ENCODE measurements at regions not wholly inside any gene's neighbourhood (a gene's known extent, or its start where the extent isn't known, plus 50 kb on each side); places are given as distances from the start of the nearest gene placed in this dataset.
"Not testable (repeated sequence)": the region's sequence is repeated elsewhere in the genome, so short reads cannot be mapped to it uniquely, and the experiment has no call there.

- no peak for DNase-seq (ENCODE audit: low read depth in 2 of 2)
Observed at GRCh38 chr13:66154354-66154753, 1075.8 kb downstream of the PCDH9 start.

GRCh38 chr13:66152596-66152995 is 1077.5 kb downstream of the PCDH9 start:
- DNase-seq (ENCODE audit: low read depth in 2 of 2) = no peak

GRCh38 chr13:66144357-66144756 is 1085.8 kb downstream of the PCDH9 start:
- not testable (repeated sequence) for DNase-seq (ENCODE audit: low read depth in 2 of 2)

- no peak for DNase-seq (ENCODE audit: low read depth in 2 of 2)
Observed at GRCh38 chr13:66139701-66140100, 1090.4 kb downstream of the PCDH9 start.

- no peak for DNase-seq (ENCODE audit: low read depth in 2 of 2)
Observed at GRCh38 chr13:66139250-66139649, 1090.9 kb downstream of the PCDH9 start.

DNA sequence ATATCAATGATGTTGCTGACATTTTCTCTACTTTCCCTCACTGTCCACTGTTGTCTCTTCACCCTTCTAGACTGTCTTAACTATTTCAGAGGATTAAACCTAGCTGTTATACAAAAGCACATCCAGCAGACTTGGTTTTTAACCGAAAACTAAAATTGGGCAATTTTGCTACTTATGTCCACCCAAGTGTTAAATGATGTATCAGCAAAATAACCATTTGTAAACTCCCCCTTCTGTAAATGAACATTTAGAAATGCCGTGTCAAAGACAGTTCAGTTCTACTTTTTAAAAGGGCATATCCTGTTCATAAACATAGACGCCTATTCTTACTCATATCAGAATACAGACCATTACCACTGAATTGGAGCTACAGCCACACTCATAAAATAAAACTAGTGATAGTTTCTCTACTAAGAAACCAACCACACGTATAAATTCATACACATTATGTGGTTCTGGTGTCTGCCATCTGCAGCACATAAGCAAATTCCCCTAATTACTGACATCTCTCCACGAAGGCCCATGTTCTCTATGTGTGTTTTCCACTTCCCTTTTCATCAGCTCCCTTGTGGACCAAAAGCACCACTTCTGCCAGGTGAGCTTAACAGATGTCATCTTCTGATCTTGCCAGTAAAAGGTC is 1091.8 kb downstream of the PCDH9 start:
- no peak for DNase-seq (ENCODE audit: low read depth in 2 of 2)

GRCh38 chr13:66137384-66137783 is 1092.8 kb downstream of the PCDH9 start:
- DNase-seq (ENCODE audit: low read depth in 2 of 2) = no peak

DNA sequence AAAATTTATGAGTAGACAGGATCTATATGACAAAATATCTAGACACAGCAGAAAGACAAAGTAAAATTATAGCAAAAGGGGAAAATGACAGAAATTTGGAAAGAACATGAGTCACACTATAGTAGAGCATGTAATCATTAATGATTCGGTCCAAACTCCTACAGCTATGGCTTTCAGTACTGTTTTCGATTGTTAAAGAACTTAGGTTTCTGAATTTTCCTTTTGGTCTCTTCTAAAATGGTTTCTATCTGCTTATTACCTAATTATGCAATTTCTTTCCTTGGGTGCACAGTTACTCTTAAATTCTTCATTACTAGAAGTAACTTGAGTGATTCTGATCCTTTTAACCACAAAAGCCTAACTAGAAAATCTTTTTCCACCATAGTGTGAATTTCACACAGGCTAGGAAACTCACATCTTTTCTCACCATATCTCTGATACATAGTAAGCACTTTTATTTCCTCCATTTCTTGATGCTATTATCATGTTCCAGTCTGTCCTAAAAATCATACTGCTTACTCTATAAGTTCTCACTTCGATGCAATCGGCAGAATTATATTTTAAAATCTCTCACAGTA is 1101.4 kb downstream of the PCDH9 start:
- no peak for DNase-seq (ENCODE audit: low read depth in 2 of 2)

DNA sequence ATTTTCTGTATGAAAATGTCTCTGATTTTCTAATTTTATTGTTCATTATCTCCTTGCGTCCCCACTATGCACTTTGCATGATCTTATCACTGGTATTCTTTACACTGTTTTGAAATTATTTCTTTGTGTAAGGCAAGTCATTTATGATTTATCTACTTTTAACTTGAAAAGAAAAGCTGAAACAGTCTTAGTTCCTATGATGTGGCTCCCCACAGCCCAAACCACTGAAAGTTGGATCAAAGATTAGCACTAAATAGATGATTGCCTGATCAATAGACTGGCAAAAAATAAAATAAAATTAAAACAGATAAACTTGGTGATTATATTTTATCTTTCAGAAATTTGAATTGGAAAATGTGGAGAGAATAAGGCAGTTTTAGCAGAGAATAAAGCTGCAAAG is 1101.9 kb downstream of the PCDH9 start:
- no peak for DNase-seq (ENCODE audit: low read depth in 2 of 2)

GRCh38 chr13:66117563-66117962 is 1112.6 kb downstream of the PCDH9 start:
- no peak for DNase-seq (ENCODE audit: low read depth in 2 of 2)

DNA sequence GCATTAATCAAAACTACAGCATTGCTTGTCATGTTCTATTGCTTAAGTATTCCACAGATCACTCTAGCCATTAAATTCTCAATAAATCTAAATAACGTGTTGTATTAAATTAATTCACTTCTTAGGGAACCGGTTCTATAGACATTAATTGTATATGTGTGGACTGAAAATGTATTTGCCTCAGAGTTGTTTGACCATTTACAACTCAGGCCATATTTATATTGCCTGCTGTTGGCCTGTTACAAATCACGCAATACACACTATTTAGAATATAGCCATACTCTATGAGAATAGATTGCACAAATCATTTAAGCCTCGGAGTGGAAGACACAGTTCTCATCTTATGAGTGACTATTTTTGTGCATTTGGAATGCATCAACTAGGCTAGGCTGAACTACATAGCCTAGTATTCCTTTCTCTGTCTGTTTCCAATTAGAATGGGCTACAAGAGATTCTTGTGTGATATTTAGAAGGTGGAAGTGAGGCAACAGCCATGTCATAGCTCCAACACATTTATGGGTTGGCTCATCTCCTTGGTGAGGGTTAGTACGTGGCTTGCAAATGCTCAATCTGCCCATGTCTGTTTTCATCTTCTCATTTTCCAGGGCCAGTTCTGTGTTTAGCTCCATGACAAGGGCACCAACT is 1116.1 kb downstream of the PCDH9 start:
- no peak for DNase-seq (ENCODE audit: low read depth in 2 of 2)

- no peak for DNase-seq (ENCODE audit: low read depth in 2 of 2)
Observed at GRCh38 chr13:66111628-66112027, 1118.5 kb downstream of the PCDH9 start.

DNA sequence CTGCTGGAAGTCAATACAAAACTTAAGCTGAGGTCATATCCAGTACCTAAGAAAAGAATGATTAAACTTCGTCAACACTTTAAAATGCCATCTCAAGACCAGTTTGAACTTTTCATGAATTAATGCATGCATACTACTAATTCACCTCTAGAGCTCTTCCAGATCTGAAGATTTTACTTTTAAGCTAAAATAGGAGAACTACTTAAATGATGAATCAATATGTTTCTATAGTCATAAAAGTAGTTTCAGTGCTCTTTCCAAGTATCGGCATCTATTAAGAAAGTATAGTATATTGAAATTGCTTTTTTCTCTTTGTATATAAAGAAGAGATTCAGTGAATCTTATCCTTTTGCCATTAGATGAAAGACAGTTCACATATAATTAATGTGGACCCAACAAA is 1123.9 kb downstream of the PCDH9 start:
- DNase-seq (ENCODE audit: low read depth in 2 of 2) = no peak

- DNase-seq (ENCODE audit: low read depth in 2 of 2) = no peak
Observed at GRCh38 chr13:66102864-66103263, 1127.3 kb downstream of the PCDH9 start.

GRCh38 chr13:66099825-66100224 is 1130.3 kb downstream of the PCDH9 start:
- DNase-seq (ENCODE audit: low read depth in 2 of 2) = no peak

DNA sequence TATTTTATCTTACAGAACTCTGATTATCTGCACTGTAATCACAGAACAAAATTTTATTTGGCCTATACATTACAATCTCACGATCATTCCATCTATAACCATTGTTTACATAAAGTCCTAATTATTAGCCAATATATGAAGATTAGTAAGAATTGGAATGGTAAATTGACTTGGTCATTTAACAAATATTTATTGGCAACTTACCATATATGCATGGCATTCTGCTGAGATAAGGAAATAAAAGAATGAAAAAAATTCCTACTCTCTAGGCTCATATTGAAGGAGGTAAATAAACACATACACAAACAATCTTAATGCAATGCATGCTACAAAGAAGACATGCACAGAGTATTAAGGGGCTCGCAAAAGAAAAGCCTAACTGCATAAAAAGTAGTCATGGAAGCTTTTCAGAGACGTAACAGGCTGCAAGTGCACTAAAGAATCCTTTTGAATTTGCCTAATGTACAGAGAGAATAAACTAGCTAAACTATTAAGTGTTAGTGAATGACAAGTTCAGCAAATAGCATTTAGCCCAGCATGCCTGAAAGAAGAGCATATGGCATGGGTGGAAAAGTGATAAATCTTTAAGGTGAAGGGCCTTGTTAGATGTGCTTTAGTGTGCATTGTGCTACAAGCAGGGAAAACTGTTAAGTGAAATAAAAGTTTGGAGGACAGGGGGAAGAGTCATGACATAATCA is 1131.1 kb downstream of the PCDH9 start:
- no peak for DNase-seq (ENCODE audit: low read depth in 2 of 2)

GRCh38 chr13:66089711-66090110 is 1140.4 kb downstream of the PCDH9 start:
- DNase-seq (ENCODE audit: low read depth in 2 of 2) = no peak

- DNase-seq (ENCODE audit: low read depth in 2 of 2) = no peak
Observed at GRCh38 chr13:66087269-66087710, 1142.8 kb downstream of the PCDH9 start.

GRCh38 chr13:66077132-66077689 is 1152.9 kb downstream of the PCDH9 start:
- DNase-seq (ENCODE audit: low read depth in 2 of 2) = no peak

DNA sequence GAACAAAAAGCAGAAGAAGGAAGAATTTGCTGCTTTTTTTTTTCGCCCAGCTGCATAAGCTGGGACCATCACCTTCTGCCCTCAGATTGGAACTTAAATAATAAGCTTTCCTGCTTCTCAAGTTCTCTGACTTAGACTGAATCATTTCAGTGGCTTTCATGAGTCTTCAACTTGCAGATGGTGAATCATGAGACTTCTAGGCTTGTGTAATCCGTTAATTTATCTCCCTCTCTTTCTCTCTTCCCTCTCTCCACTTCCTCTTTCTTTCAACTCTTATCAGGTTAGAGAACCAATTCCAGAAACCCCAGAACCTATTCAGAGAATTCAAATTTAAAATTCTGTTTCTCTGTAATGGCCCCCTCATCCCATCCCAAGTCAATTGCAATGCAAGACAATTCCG is 1153.7 kb downstream of the PCDH9 start:
- DNase-seq (ENCODE audit: low read depth in 2 of 2) = no peak

- DNase-seq (ENCODE audit: low read depth in 2 of 2) = no peak
Observed at GRCh38 chr13:66074018-66074615, 1156.0 kb downstream of the PCDH9 start.

GRCh38 chr13:66072097-66072496 is 1158.0 kb downstream of the PCDH9 start:
- DNase-seq (ENCODE audit: low read depth in 2 of 2) = not testable (repeated sequence)
